WTC11 (cell line): ENCODE measurements at regions not wholly inside any gene's neighbourhood (a gene's known extent, or its start where the extent isn't known, plus 50 kb on each side); places are given as distances from the start of the nearest gene placed in this dataset.
"Not testable (repeated sequence)": the region's sequence is repeated elsewhere in the genome, so short reads cannot be mapped to it uniquely, and the experiment has no call there.

Experiments used
- ATAC-seq: fragments of 200-7000 bp; cut with Tn5 transposase; 2 replicates; pipeline ENCODE4 v1.10.0; 2021; ENCODE audit warnings: mild to moderate bottlenecking, moderate library complexity
- CTCF ChIA-PET: fragments of 300-600 bp; sonication (Branson Sonifier 250); formaldehyde crosslinking; loops from one replicate; lab custom pipeline; 2021; ENCODE audit warnings: antibody characterized with exemption; lab: Charles Lee
- POLR2A ChIA-PET: fragments of 350-600 bp; sonication (Branson Sonifier 250); formaldehyde crosslinking; loops from one replicate; lab custom pipeline; 2021; ENCODE audit warnings: antibody characterized with exemption; lab: Charles Lee
- DNase-seq: peaks from one replicate; pipeline ENCODE4 v3.0.0; 2021; ENCODE audit warnings: low spot score
- H3K27ac Mint-ChIP-seq: 2 replicates; pipeline ENCODE4 v1.8.0; 2021; ENCODE audit warnings: mixed read lengths
- H3K27me3 Mint-ChIP-seq: 2 replicates; pipeline ENCODE4 v1.8.0; 2021; ENCODE audit warnings: low read depth, mild to moderate bottlenecking, moderate library complexity, mixed read lengths
- H3K36me3 Mint-ChIP-seq: 2 replicates; pipeline ENCODE4 v1.8.0; 2021; ENCODE audit warnings: mixed read lengths
- H3K4me1 Mint-ChIP-seq: 2 replicates; pipeline ENCODE4 v1.8.0; 2022; ENCODE audit warnings: mixed read lengths
- H3K4me3 Mint-ChIP-seq: 2 replicates; pipeline ENCODE4 v1.8.0; 2021; ENCODE audit warnings: mild to moderate bottlenecking, moderate library complexity, mixed read lengths
- H3K9me3 Mint-ChIP-seq: 2 replicates; pipeline ENCODE4 v1.8.0; 2021; ENCODE audit warnings: mixed read lengths
- CTCF ChIP-seq: fragments of 200-600 bp; IDR thresholded peaks from 2 replicates; pipeline ENCODE4 v1.8.0; 2022; ENCODE audit warnings: antibody characterized with exemption

- H3K9me3 Mint-ChIP-seq, CTCF ChIA-PET, H3K4me1 Mint-ChIP-seq, H3K27me3 Mint-ChIP-seq, DNase-seq, H3K27ac Mint-ChIP-seq, H3K4me3 Mint-ChIP-seq, POLR2A ChIA-PET, H3K36me3 Mint-ChIP-seq, ATAC-seq: not testable (repeated sequence)
Observed at GRCh38 chr5:21535114-21535513, 1318.0 kb downstream of the CDH12 start.

DNA sequence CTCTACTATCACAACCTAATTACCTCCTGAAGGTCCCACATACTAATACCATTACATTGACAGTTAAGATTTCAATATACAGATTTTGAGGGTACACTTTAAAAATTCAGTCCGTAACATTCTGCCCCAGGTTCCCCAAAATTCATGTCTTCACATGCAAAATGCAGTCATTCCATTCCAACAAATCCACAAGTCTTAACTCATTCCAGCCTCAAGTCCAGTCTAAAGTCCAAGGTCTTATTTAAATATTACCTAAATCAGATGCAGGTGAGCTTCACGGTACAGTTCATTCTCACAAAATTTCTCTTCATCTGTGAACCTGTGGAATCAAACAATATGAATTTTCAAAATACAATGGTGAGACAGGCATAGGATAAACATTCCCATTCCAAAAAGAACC, 1332.0 kb downstream of the CDH12 start:
- ATAC-seq, H3K9me3 Mint-ChIP-seq, H3K4me1 Mint-ChIP-seq, DNase-seq, POLR2A ChIA-PET, H3K27ac Mint-ChIP-seq, H3K4me3 Mint-ChIP-seq, H3K27me3 Mint-ChIP-seq, H3K36me3 Mint-ChIP-seq, CTCF ChIA-PET: not testable (repeated sequence)

DNA sequence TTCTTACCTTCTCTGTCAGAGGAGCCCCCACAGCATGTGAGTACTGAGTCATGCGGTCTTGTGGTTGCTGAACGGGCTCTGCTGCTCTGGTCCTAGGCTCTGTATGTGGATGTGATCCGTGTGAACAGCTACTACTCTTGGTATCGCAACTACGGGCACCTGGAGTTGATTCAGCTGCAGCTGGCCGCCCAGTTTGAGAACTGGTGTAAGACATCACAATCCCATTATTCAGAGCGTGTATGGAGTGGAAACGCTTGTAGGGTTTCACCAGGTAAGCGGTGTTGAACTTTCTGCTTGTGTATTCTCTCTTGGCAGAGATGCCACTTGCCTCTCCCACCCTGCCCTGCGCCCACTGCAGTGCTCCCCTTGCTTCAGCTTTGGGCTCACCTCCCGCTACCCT, 1356.2 kb downstream of the CDH12 start:
- H3K27me3 Mint-ChIP-seq, H3K9me3 Mint-ChIP-seq, ATAC-seq, POLR2A ChIA-PET, H3K36me3 Mint-ChIP-seq, CTCF ChIA-PET, DNase-seq, H3K27ac Mint-ChIP-seq, H3K4me3 Mint-ChIP-seq, H3K4me1 Mint-ChIP-seq: not testable (repeated sequence)

GRCh38 chr5:21496056-21496455, 1357.1 kb downstream of the CDH12 start:
- H3K4me1 Mint-ChIP-seq, DNase-seq, H3K36me3 Mint-ChIP-seq, POLR2A ChIA-PET, H3K27me3 Mint-ChIP-seq, H3K4me3 Mint-ChIP-seq, H3K27ac Mint-ChIP-seq, CTCF ChIA-PET, ATAC-seq, H3K9me3 Mint-ChIP-seq: not testable (repeated sequence)

- CTCF ChIA-PET, H3K36me3 Mint-ChIP-seq, H3K27me3 Mint-ChIP-seq, POLR2A ChIA-PET, H3K9me3 Mint-ChIP-seq, DNase-seq, H3K4me3 Mint-ChIP-seq, H3K4me1 Mint-ChIP-seq, H3K27ac Mint-ChIP-seq, ATAC-seq: not testable (repeated sequence)
Observed at GRCh38 chr5:21495235-21495634, 1357.9 kb downstream of the CDH12 start.

DNA sequence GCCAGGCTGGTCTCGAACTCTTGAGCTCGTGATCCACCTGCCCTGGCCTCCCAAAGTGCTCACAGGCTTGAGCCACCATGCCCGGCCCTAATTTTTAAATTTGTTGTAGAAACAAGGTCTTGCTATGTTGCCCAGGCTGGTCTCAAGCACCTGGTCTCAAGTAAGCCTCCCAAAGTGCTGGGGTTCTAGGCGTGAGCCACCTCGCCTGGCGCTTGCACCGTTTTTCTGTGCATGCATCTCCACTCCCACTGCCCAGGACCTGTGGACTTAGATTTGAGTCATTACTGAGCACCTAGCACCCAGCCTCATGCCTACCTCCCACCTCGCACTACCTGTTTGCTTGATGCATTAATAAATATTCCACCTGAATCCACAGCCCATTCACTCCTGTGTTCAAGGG, 1359.1 kb downstream of the CDH12 start:
- H3K9me3 Mint-ChIP-seq, POLR2A ChIA-PET, H3K4me3 Mint-ChIP-seq, DNase-seq, H3K27ac Mint-ChIP-seq, ATAC-seq, CTCF ChIA-PET, H3K4me1 Mint-ChIP-seq, H3K36me3 Mint-ChIP-seq, H3K27me3 Mint-ChIP-seq: not testable (repeated sequence)

DNA sequence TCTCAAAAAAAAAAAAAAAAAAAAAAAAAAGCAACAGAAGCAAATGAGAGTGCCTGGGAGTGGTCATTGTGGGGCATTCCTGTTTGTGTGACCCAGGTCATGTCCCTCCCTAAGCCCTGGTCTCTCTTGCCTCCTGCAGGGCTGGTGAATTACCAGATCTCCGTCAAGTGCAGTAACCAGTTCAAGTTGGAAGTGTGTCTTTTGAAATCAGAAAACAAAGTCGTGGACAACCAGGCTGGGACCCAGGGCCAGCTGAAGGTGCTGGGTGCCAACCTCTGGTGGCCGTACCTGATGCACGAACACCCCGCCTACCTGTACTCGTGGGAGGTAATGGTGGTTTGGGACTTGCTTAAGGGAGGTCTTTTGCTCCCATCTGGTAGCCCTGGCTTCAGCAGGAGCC, 1362.0 kb downstream of the CDH12 start:
- CTCF ChIA-PET, DNase-seq, ATAC-seq, H3K4me3 Mint-ChIP-seq, H3K9me3 Mint-ChIP-seq, H3K27me3 Mint-ChIP-seq, POLR2A ChIA-PET, H3K27ac Mint-ChIP-seq, H3K36me3 Mint-ChIP-seq, H3K4me1 Mint-ChIP-seq: not testable (repeated sequence)

- ATAC-seq, POLR2A ChIA-PET, H3K4me3 Mint-ChIP-seq, H3K27me3 Mint-ChIP-seq, H3K4me1 Mint-ChIP-seq, H3K27ac Mint-ChIP-seq, DNase-seq, H3K9me3 Mint-ChIP-seq, CTCF ChIA-PET: not testable (repeated sequence)
- peaks cover 14% of the 10 kb centered on the region for H3K36me3 Mint-ChIP-seq
Observed at GRCh38 chr5:21488828-21489227, 1364.3 kb downstream of the CDH12 start.

DNA sequence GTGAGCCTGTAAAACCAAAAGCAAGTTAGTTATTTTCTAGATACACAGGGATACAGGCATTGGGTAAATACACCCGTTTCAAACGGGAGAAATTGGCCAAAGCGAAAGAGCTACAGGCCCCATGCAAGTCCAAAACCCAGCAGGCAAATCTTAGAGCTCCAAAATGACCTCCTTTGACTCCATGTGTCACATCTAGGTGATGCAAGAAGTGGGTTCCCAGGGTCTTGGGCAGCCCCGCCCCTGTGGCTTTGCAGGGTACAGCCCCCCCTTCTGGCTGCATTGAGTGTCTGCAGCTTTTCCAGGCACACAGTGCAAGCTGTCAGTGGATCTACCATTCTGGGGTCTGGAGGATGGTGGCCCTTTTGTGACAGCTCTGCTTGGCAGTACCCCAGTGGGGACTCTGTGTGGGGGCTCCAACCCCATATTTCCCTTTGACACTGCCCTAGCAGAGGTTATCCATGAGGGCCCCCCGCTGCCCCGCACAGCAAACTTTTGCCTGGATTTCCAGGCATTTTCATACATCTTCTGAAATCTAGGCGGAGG, 1367.6 kb downstream of the CDH12 start:
- ATAC-seq, POLR2A ChIA-PET, H3K9me3 Mint-ChIP-seq, H3K4me3 Mint-ChIP-seq, CTCF ChIA-PET, H3K27ac Mint-ChIP-seq, H3K27me3 Mint-ChIP-seq: not testable (repeated sequence)
- peaks cover 14% of the 10 kb centered on the region for H3K36me3 Mint-ChIP-seq
- DNase-seq = peak; percentile 63
- TF ChIP-seq CTCF = peak; percentile 60
- peaks cover 13% of the 10 kb centered on the region for H3K4me1 Mint-ChIP-seq

GRCh38 chr5:21484498-21484889, 1368.7 kb downstream of the CDH12 start:
- H3K27ac Mint-ChIP-seq, DNase-seq, H3K27me3 Mint-ChIP-seq, H3K4me3 Mint-ChIP-seq, ATAC-seq, POLR2A ChIA-PET, H3K9me3 Mint-ChIP-seq, CTCF ChIA-PET: not testable (repeated sequence)
- H3K36me3 Mint-ChIP-seq = peaks cover 17% of the 10 kb centered on the region
- H3K4me1 Mint-ChIP-seq = peaks cover 13% of the 10 kb centered on the region

DNA sequence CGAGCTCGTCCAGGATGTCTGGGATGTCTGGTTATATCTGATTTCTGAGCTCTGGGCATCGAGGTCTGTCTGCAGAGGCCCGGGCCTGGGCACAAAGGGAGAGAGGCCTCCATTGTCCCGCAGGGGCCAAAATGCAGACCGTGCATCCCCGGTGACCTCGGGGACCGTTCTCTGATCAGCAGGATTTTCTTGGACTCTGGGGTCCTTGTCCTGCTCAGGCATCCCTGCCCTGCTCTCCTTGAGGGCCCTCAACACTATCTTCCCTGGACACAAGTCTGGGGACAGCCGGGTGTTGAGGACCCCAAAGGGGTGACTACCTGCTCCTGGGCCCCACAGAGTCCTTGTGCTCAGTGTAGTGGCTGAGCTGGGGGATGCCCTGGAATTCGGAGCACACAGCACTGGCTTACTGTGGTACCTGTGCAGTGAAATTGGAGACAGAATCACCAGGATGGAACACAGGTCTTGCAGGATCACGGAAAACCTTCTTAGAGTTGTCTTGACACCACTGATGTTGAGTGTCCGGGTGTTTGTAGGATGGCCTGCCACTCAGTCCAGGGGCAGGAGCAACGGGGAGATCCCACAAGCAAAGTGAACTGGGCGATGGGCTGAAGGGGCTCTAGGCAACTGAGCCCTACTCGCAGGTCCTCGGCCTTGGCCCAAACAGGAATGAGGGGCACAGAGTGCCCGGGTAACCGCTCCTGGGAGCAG, 1369.2 kb downstream of the CDH12 start:
- not testable (repeated sequence) for H3K27ac Mint-ChIP-seq

More for the DNA sequence above, 1369.2 kb downstream of the CDH12 start:
- H3K27me3 Mint-ChIP-seq, H3K4me3 Mint-ChIP-seq, DNase-seq, ATAC-seq, CTCF ChIA-PET, POLR2A ChIA-PET, H3K9me3 Mint-ChIP-seq: not testable (repeated sequence)
- Mint-ChIP-seq H3K36me3 (peaks cover 17% of the 10 kb centered on the region), H3K4me1 (peaks cover 13% of the 10 kb centered on the region)
